DND-41 (cell line): ENCODE measurements at regions not wholly inside any gene's neighbourhood (a gene's known extent, or its start where the extent isn't known, plus 50 kb on each side); places are given as distances from the start of the nearest gene placed in this dataset.

Source experiments
- EZH2 ChIP-seq: IDR thresholded peaks from 3 replicates; pipeline ENCODE4 v1.6.1; 2012; ENCODE audit warnings: borderline replicate concordance, low read depth, mild to moderate bottlenecking, moderate library complexity, low read length, inconsistent platforms; ENCODE audit not compliant: severe bottlenecking
- TF ChIP-seq, protein P1 (sequence below): IDR thresholded peaks from 2 replicates; pipeline ENCODE4 v1.5.1; 2012; ENCODE audit warnings: borderline replicate concordance, low read length, moderate library complexity, mild to moderate bottlenecking; ENCODE audit not compliant: poor library complexity, severe bottlenecking; ENCODE audit errors: extremely low read depth

DNA sequence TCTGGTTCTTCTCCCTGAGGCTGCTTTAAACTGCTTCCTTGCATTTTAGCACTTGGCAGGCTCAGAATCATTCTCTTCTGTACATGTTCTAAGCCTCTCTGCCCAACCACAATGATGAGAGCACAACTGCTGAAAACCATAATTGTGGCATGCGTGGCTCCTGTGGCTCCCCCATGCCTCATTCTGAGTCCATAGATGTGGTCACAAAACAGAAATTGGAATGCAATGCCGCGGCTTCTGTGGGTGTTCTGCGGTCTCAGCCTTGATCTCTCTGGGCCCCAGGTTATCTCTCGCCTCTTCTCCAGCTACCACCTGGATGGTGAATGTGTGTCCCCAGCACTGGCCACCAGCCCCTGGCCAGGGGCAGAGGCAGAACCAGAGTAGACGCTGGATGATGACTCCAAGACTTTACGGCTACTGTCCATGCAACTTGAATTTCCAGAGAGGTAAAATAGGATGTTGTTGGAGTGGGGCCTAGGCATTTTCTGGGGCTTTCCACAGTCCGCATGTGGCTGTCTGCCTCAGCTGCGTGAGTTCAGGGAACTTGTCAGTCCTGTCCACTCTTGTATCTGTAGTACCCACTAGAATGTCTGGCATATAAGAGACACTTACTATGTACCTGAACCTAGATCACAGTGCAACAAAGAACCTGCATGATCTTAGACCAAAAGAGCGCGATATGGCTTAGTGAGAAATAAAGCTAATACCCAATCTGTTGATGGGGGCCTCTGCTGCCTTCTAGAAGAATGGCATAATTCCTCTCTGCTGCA is 52.4 kb upstream of the ADRB1 start:
- TF ChIP-seq, protein P1, sequence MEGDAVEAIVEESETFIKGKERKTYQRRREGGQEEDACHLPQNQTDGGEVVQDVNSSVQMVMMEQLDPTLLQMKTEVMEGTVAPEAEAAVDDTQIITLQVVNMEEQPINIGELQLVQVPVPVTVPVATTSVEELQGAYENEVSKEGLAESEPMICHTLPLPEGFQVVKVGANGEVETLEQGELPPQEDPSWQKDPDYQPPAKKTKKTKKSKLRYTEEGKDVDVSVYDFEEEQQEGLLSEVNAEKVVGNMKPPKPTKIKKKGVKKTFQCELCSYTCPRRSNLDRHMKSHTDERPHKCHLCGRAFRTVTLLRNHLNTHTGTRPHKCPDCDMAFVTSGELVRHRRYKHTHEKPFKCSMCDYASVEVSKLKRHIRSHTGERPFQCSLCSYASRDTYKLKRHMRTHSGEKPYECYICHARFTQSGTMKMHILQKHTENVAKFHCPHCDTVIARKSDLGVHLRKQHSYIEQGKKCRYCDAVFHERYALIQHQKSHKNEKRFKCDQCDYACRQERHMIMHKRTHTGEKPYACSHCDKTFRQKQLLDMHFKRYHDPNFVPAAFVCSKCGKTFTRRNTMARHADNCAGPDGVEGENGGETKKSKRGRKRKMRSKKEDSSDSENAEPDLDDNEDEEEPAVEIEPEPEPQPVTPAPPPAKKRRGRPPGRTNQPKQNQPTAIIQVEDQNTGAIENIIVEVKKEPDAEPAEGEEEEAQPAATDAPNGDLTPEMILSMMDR, result no peak
- no peak for TF ChIP-seq EZH2
